ENCODE measurements at regions not wholly inside any gene's neighbourhood (a gene's known extent, or its start where the extent isn't known, plus 50 kb on each side); places are given as distances from the start of the nearest gene placed in this dataset.

GRCh38 chr1:199242147-199242546 lies 603.3 kb downstream of the PTPRC start:
- TF ChIP-seq CTCF (IDR thresholded peaks at IDR 0.05) = no peak
- no peak for TF ChIP-seq POLR2A (IDR thresholded peaks at IDR 0.05)
